CD14-positive monocyte (primary cell): ENCODE measurements at regions not wholly inside any gene's neighbourhood (a gene's known extent, or its start where the extent isn't known, plus 50 kb on each side); places are given as distances from the start of the nearest gene placed in this dataset.

Experiments used
- DNase-seq, 3 donors: peaks; one replicate each; pipeline ENCODE4 v3.0.0-alpha.2; 2011 to 2022
- H2AFZ ChIP-seq: 2 replicates; pipeline ENCODE4 v1.6.0; 2012; ENCODE audit warnings: mild to moderate bottlenecking, low read depth, low read length, inconsistent platforms; ENCODE audit not compliant: insufficient read depth, poor library complexity, severe bottlenecking
- H3K27ac ChIP-seq, 2 donors: 1 replicate in 1 of 2; 2 replicates in 1 of 2; pipeline ENCODE4 v1.5.1; 2012 to 2013; ENCODE audit warnings: low read length in 2 of 2, control low read depth in 1 of 2, inconsistent platforms in 1 of 2, low read depth in 1 of 2, mild to moderate bottlenecking in 1 of 2
- H3K27me3 ChIP-seq, 2 donors: one replicate each; pipeline versions ENCODE4 v1.6.0 to v1.6.1; 2011 to 2013; ENCODE audit warnings: low read length in 2 of 2; ENCODE audit not compliant: control insufficient read depth in 2 of 2, insufficient read depth in 2 of 2
- H3K36me3 ChIP-seq, 2 donors: replicated peaks in 1 of 2; 1 replicate in 1 of 2; 2 replicates in 1 of 2; pipeline versions ENCODE4 v1.5.1 to v1.6.1; 2012 to 2013; ENCODE audit warnings: low read length in 2 of 2, control low read depth in 1 of 2, inconsistent platforms in 1 of 2, mild to moderate bottlenecking in 1 of 2; ENCODE audit not compliant: insufficient read depth in 2 of 2, control insufficient read depth in 1 of 2
- H3K4me1 ChIP-seq, 2 donors: 1 replicate in 1 of 2; 2 replicates in 1 of 2; pipeline versions ENCODE4 v1.5.1 to v1.6.1; 2012 to 2013; ENCODE audit warnings: low read length in 2 of 2, control low read depth in 1 of 2, inconsistent platforms in 1 of 2, mild to moderate bottlenecking in 1 of 2, moderate library complexity in 1 of 2; ENCODE audit not compliant: insufficient read depth in 2 of 2, control insufficient read depth in 1 of 2
- H3K4me2 ChIP-seq: replicated peaks from 2 replicates; pipeline ENCODE3; 2012; ENCODE audit warnings: low read length, moderate library complexity, mild to moderate bottlenecking; ENCODE audit not compliant: poor library complexity, severe bottlenecking; ENCODE audit errors: extremely low read depth
- H3K4me3 ChIP-seq, 3 experiments: fragments of 200-600 bp in 1 of 3; sonication (generic) in 1 of 3; replicated peaks in 1 of 3; 1 replicate in 2 of 3; 2 replicates in 1 of 3; pipeline ENCODE4 v1.5.1; 2011 to 2013; ENCODE audit warnings: low read length in 3 of 3, mild to moderate bottlenecking in 3 of 3, control low read depth in 2 of 3, low read depth in 2 of 3, inconsistent platforms in 1 of 3, moderate library complexity in 1 of 3
- H3K79me2 ChIP-seq: 2 replicates; pipeline ENCODE4 v1.6.0; 2012; ENCODE audit warnings: mild to moderate bottlenecking, control low read depth, inconsistent platforms, low read length, moderate library complexity; ENCODE audit not compliant: insufficient read depth
- H3K9ac ChIP-seq: 2 replicates; pipeline ENCODE4 v1.6.0; 2017; ENCODE audit warnings: low read length, mild to moderate bottlenecking; ENCODE audit not compliant: insufficient read depth, poor library complexity, severe bottlenecking
- H3K9me3 ChIP-seq, 2 donors: replicated peaks in 1 of 2; 1 replicate in 1 of 2; 2 replicates in 1 of 2; pipeline versions ENCODE4 v1.5.1 to v1.6.1; 2012 to 2013; ENCODE audit warnings: low read length in 2 of 2, control low read depth in 1 of 2; ENCODE audit not compliant: control insufficient read depth in 1 of 2, insufficient read depth in 1 of 2
- H4K20me1 ChIP-seq: 2 replicates; pipeline ENCODE4 v1.6.0; 2012; ENCODE audit warnings: mild to moderate bottlenecking, low read length, control low read depth, moderate library complexity; ENCODE audit not compliant: insufficient read depth
- H3K27ac Mint-ChIP-seq, 7 donors: one replicate each; pipeline ENCODE4 v1.8.0; 2020; ENCODE audit warnings: mild to moderate bottlenecking in 7 of 7, mixed read lengths in 7 of 7, moderate library complexity in 6 of 7, inconsistent platforms in 2 of 7
- H3K27me3 Mint-ChIP-seq, 3 donors: one replicate each; pipeline ENCODE4 v1.8.0; 2021 to 2022; ENCODE audit warnings: low read depth in 3 of 3, mild to moderate bottlenecking in 3 of 3, mixed read lengths in 3 of 3, moderate library complexity in 3 of 3, inconsistent platforms in 1 of 3
- H3K36me3 Mint-ChIP-seq, 2 donors: one replicate each; pipeline ENCODE4 v1.8.0; 2020; ENCODE audit warnings: mixed read lengths in 2 of 2, inconsistent platforms in 1 of 2, mild to moderate bottlenecking in 1 of 2
- H3K4me1 Mint-ChIP-seq: one replicate; pipeline ENCODE4 v1.8.0; 2020; ENCODE audit warnings: mild to moderate bottlenecking, mixed read lengths
- H3K4me3 Mint-ChIP-seq, 2 donors: one replicate each; pipeline ENCODE4 v1.8.0; 2020; ENCODE audit warnings: mild to moderate bottlenecking in 2 of 2, mixed read lengths in 2 of 2, moderate library complexity in 1 of 2
- H3K9me3 Mint-ChIP-seq, 7 donors: one replicate each; pipeline ENCODE4 v1.8.0; 2020 to 2022; ENCODE audit warnings: mixed read lengths in 7 of 7, mild to moderate bottlenecking in 6 of 7, moderate library complexity in 6 of 7, inconsistent platforms in 2 of 7
- CTCF ChIP-seq: fragments of 200-600 bp; IDR thresholded peaks from one replicate; pipeline ENCODE4 v1.8.0; 2022; ENCODE audit warnings: antibody characterized with exemption, mild to moderate bottlenecking
- WGBS: methylation state at CpG from one replicate; pipeline ENCODE4 v1.1.5; 2013; ENCODE audit warnings: missing lambda C conversion rate; ENCODE audit not compliant: insufficient coverage; 5-methylcytosine and 5-hydroxymethylcytosine counted together
- intact Hi-C, 2 donors: fragments of 100-400 bp; cut with micrococcal nuclease; formaldehyde crosslinking; loops; one replicate each; pipeline versions ENCODE4 v1.15.0 to v1.15.1; 2023

GRCh38 chr5:88967633-88968585 is 84.9 kb upstream of the MEF2C start:
- no peak overlapping the region for H2AFZ ChIP-seq
- no peaks in the 10 kb centered on the region for H3K36me3 Mint-ChIP-seq

GRCh38 chr5:88964831-88965230 is 81.8 kb upstream of the MEF2C start:
- H3K4me2 ChIP-seq: no peak overlapping the region
- H3K27ac Mint-ChIP-seq: no peak overlapping the region
- WGBS: no CpG with 5 or more reads among the region's 1 CpG
- H3K27me3 ChIP-seq: no peaks in the 10 kb centered on the region
- no peak for TF ChIP-seq CTCF
- no peak overlapping the region for H3K4me3 Mint-ChIP-seq
- intact Hi-C loops: no loop called here
- no peaks in the 10 kb centered on the region for H3K36me3 Mint-ChIP-seq
- H3K9me3 Mint-ChIP-seq: peaks cover 0 to 2% (median 0%) of the 10 kb centered on the region in 7 donors
- H3K27ac ChIP-seq: no peak overlapping the region
- H2AFZ ChIP-seq: no peak overlapping the region
- no peaks in the 10 kb centered on the region for H3K9me3 ChIP-seq
- no peaks in the 10 kb centered on the region for H3K4me1 Mint-ChIP-seq
- no peak for DNase-seq
- no peak overlapping the region for H3K9ac ChIP-seq
- no peaks in the 10 kb centered on the region for H3K79me2 ChIP-seq
- no peaks in the 10 kb centered on the region for H3K36me3 ChIP-seq
- H3K27me3 Mint-ChIP-seq: peaks cover 0 to 3% (median 1%) of the 10 kb centered on the region in 3 donors
- no peak overlapping the region for H3K4me3 ChIP-seq
- H3K4me1 ChIP-seq: no peaks in the 10 kb centered on the region
- H4K20me1 ChIP-seq: no peaks in the 10 kb centered on the region

More at GRCh38 chr5:88967633-88968585, 84.9 kb upstream of the MEF2C start:
- no peak for DNase-seq
- Mint-ChIP-seq H3K27ac (no peak overlapping the region), H3K4me3 (no peak overlapping the region), H3K27me3 (peaks cover 0 to 3% (median 1%) of the 10 kb centered on the region in 3 donors), H3K9me3 (peaks cover 0 to 2% (median 0%) of the 10 kb centered on the region in 7 donors), H3K4me1 (no peaks in the 10 kb centered on the region)
- no peaks in the 10 kb centered on the region for H4K20me1 ChIP-seq
- H3K4me2 ChIP-seq: no peak overlapping the region
- no CpG with 5 or more reads among the region's 3 CpGs for WGBS
- TF ChIP-seq CTCF: no peak
- no peaks in the 10 kb centered on the region for H3K9me3 ChIP-seq
- no peaks in the 10 kb centered on the region for H3K79me2 ChIP-seq
- no peaks in the 10 kb centered on the region for H3K36me3 ChIP-seq
- H3K4me1 ChIP-seq: no peaks in the 10 kb centered on the region
- H3K27ac ChIP-seq: no peak overlapping the region
- intact Hi-C loops: no loop called here
- no peaks in the 10 kb centered on the region for H3K27me3 ChIP-seq
- H3K4me3 ChIP-seq: no peak overlapping the region
- H3K9ac ChIP-seq: no peak overlapping the region
